OCI-LY1 (cell line): ENCODE measurements at regions not wholly inside any gene's neighbourhood (a gene's known extent, or its start where the extent isn't known, plus 50 kb on each side); places are given as distances from the start of the nearest gene placed in this dataset.

Experiments used
- H2AFZ ChIP-seq: fragments of 200-600 bp; sonication (generic), shearing (Covaris generic); 2 replicates; pipeline ENCODE4 v1.6.0; 2014; ENCODE audit warnings: antibody characterized with exemption, mild to moderate bottlenecking, low read length
- H3F3A ChIP-seq: fragments of 200-600 bp; sonication (generic), shearing (Covaris generic); 2 replicates; pipeline ENCODE4 v1.6.0; 2014; ENCODE audit warnings: mild to moderate bottlenecking, antibody characterized with exemption, low read length, moderate library complexity; ENCODE audit not compliant: insufficient read depth
- H3K27ac ChIP-seq: fragments of 200-600 bp; sonication (generic); 2 replicates; pipeline ENCODE4 v1.5.1; 2014; ENCODE audit warnings: low read length, mixed run types, mild to moderate bottlenecking, low read depth; ENCODE audit not compliant: poor library complexity, severe bottlenecking
- H3K27me3 ChIP-seq: fragments of 200-600 bp; sonication (generic); 2 replicates; pipeline ENCODE4 v1.6.0; 2014; ENCODE audit warnings: antibody characterized with exemption, mild to moderate bottlenecking, low read length, moderate library complexity; ENCODE audit not compliant: insufficient read depth
- H3K36me3 ChIP-seq: fragments of 200-600 bp; sonication (generic); 2 replicates; pipeline ENCODE4 v1.6.1; 2014; ENCODE audit warnings: mild to moderate bottlenecking, antibody characterized with exemption, low read length, moderate library complexity, mixed read lengths; ENCODE audit not compliant: insufficient read depth
- H3K4me1 ChIP-seq: fragments of 200-600 bp; sonication (generic); 2 replicates; pipeline ENCODE4 v1.5.1; 2014; ENCODE audit warnings: mild to moderate bottlenecking, low read length, moderate library complexity; ENCODE audit not compliant: insufficient read depth, severe bottlenecking
- H3K4me2 ChIP-seq: fragments of 200-600 bp; sonication (generic), shearing (Covaris generic); 2 replicates; pipeline ENCODE4 v1.6.1; 2014; ENCODE audit warnings: low read length
- H3K4me3 ChIP-seq: fragments of 200-600 bp; sonication (generic); 2 replicates; pipeline ENCODE4 v1.5.1; 2014; ENCODE audit warnings: low read length, low read depth, mild to moderate bottlenecking, mixed read lengths; ENCODE audit not compliant: poor library complexity, severe bottlenecking
- H3K79me2 ChIP-seq: fragments of 200-600 bp; shearing (Covaris generic); 2 replicates; pipeline ENCODE4 v1.6.1; 2016; ENCODE audit warnings: mixed run types, low read length, mixed read lengths; ENCODE audit not compliant: insufficient read depth
- H3K9ac ChIP-seq: fragments of 200-600 bp; sonication (generic), shearing (Covaris generic); 2 replicates; pipeline ENCODE4 v1.6.1; 2014; ENCODE audit warnings: mild to moderate bottlenecking, low read length, mixed read lengths
- H3K9me2 ChIP-seq: fragments of 200-600 bp; sonication (generic), shearing (Covaris generic); 2 replicates; pipeline ENCODE4 v1.6.1; 2014; ENCODE audit warnings: low read depth, mild to moderate bottlenecking, low read length, mixed read lengths
- H3K9me3 ChIP-seq: fragments of 200-600 bp; shearing (Covaris generic); 2 replicates; pipeline ENCODE4 v1.6.1; 2014; ENCODE audit warnings: low read length, mixed read lengths
- H4K20me1 ChIP-seq: fragments of 200-600 bp; sonication (generic), shearing (Covaris generic); 2 replicates; pipeline ENCODE4 v1.6.0; 2016; ENCODE audit warnings: mild to moderate bottlenecking, low read length; ENCODE audit not compliant: insufficient read depth
- EZH2 ChIP-seq: fragments of 200-600 bp; sonication (generic), shearing (Covaris generic); IDR thresholded peaks from 2 replicates; pipeline ENCODE4 v1.8.0; 2017; ENCODE audit warnings: borderline replicate concordance, mixed run types, mild to moderate bottlenecking, antibody characterized with exemption, low read length, moderate library complexity, mixed read lengths
- TF ChIP-seq, protein P1 (sequence below): fragments of 200-600 bp; sonication (generic), shearing (Covaris generic); IDR thresholded peaks from 2 replicates; pipeline ENCODE4 v1.5.1; 2017; ENCODE audit warnings: mild to moderate bottlenecking, antibody characterized with exemption, low read length, moderate library complexity, mixed read lengths

DNA sequence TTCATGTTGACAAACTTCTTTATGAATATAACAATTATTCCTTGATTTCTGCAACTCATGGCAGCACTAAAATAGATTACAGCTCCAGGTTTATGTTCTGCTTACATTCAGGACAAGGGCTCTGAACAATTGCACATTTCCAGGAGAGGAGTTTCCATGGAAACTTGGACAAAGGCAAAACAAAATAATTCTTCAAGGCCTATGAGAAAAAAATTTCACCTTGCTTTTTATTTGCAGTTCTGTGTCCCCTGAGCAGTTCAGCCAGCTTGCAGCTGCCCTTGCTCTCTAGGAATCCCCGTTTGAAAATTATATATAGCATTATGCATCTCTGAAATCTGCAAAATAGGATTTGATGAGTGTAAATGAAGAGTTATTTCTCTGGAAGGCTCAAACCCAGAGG is 71.7 kb downstream of the ARL4A start:
- no peaks in the 10 kb centered on the region for H3K9me2 ChIP-seq
- no peak overlapping the region for H3K27ac ChIP-seq
- no peaks in the 10 kb centered on the region for H3K9me3 ChIP-seq
- no peaks in the 10 kb centered on the region for H4K20me1 ChIP-seq
- H3K4me2 ChIP-seq = no peak overlapping the region
- no peak overlapping the region for H3K4me3 ChIP-seq
- no peaks in the 10 kb centered on the region for H3K36me3 ChIP-seq
- no peak overlapping the region for H3K9ac ChIP-seq
- H2AFZ ChIP-seq = no peak overlapping the region
- no peaks in the 10 kb centered on the region for H3F3A ChIP-seq
- no peaks in the 10 kb centered on the region for H3K79me2 ChIP-seq
- TF ChIP-seq, protein P1, sequence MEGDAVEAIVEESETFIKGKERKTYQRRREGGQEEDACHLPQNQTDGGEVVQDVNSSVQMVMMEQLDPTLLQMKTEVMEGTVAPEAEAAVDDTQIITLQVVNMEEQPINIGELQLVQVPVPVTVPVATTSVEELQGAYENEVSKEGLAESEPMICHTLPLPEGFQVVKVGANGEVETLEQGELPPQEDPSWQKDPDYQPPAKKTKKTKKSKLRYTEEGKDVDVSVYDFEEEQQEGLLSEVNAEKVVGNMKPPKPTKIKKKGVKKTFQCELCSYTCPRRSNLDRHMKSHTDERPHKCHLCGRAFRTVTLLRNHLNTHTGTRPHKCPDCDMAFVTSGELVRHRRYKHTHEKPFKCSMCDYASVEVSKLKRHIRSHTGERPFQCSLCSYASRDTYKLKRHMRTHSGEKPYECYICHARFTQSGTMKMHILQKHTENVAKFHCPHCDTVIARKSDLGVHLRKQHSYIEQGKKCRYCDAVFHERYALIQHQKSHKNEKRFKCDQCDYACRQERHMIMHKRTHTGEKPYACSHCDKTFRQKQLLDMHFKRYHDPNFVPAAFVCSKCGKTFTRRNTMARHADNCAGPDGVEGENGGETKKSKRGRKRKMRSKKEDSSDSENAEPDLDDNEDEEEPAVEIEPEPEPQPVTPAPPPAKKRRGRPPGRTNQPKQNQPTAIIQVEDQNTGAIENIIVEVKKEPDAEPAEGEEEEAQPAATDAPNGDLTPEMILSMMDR = no peak
- TF ChIP-seq EZH2 = no peak
- H3K27me3 ChIP-seq = no peaks in the 10 kb centered on the region
- no peaks in the 10 kb centered on the region for H3K4me1 ChIP-seq

DNA sequence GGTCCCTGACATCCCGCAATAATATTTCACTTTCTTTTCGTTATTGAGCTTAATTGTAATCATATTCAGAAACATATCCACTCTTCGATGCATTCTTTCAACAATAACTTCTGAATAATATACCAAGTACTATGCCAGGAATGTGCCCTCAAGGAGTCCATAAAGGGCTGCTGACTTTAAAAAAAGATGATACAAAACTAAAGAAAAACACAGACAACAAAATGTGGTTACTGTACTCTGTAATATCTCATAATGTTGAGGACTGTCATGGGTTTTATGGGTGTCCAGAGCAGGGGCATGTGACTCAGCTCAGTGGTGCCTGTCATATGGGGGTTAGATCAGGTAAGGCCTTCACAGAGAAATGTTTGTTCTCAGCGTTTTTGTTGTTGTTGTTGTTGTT is 73.7 kb downstream of the ARL4A start:
- H2AFZ ChIP-seq = no peak overlapping the region
- H3K9me2 ChIP-seq = no peaks in the 10 kb centered on the region
- H3K4me3 ChIP-seq = no peak overlapping the region
- TF ChIP-seq, protein P1 = no peak
- H3K9ac ChIP-seq = no peak overlapping the region
- no peaks in the 10 kb centered on the region for H3K27me3 ChIP-seq
- H3K36me3 ChIP-seq = no peaks in the 10 kb centered on the region
- H3K27ac ChIP-seq = no peak overlapping the region
- no peaks in the 10 kb centered on the region for H3F3A ChIP-seq
- H3K4me2 ChIP-seq = no peak overlapping the region
- H4K20me1 ChIP-seq = no peaks in the 10 kb centered on the region
- H3K79me2 ChIP-seq = no peaks in the 10 kb centered on the region
- no peaks in the 10 kb centered on the region for H3K9me3 ChIP-seq
- H3K4me1 ChIP-seq = no peaks in the 10 kb centered on the region

DNA sequence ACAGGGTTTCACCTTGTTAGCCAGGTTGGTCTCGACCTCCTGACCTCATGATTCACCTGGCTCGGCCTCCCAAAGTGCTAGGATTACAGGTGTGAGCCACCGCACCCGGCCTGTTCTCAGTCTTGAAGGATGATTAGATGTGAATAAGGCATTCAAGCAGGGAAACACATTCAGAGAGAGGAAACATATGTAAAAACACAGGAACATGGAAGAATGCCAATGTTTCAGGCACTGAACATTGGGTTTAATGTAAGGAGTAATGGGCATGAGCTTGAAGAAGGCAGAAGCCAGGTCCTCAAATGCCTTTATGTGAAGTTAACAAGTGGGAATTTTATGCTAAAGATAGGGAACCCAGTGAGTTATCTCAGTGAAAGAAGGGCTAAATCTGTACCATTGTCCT is 74.3 kb downstream of the ARL4A start:
- Histone ChIP-seq H3K36me3 (no peaks in the 10 kb centered on the region), H3K9me2 (no peaks in the 10 kb centered on the region), H3K27ac (no peak overlapping the region), H3K4me1 (no peaks in the 10 kb centered on the region), H4K20me1 (no peaks in the 10 kb centered on the region), H3F3A (no peaks in the 10 kb centered on the region), H3K9ac (no peak overlapping the region), H3K79me2 (no peaks in the 10 kb centered on the region), H3K4me2 (no peak overlapping the region), H2AFZ (no peak overlapping the region), H3K9me3 (no peaks in the 10 kb centered on the region), H3K4me3 (no peak overlapping the region), H3K27me3 (no peaks in the 10 kb centered on the region)
- no peak for TF ChIP-seq EZH2
- TF ChIP-seq, protein P1 = no peak
